ENCODE measurements at regions not wholly inside any gene's neighbourhood (a gene's known extent, or its start where the extent isn't known, plus 50 kb on each side); places are given as distances from the start of the nearest gene placed in this dataset.

DNA sequence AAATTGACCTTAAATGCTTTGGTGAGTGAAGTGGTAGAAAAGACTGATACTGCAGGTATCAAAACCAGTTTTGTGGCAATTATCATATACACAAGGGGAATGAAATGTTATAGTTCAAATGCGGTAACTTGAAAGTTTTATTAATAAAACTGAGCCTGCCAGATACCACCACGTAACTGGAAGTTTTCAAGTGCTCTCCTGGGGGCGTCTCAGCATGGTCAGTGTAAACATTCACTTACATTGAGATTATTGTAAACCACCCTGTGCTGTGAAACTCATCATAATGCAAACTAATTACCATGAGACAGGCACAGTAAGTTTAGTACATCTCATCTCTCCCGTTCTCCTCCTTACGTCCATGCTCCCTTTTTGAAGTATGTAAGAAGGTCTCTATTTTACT is 280.7 kb upstream of the FAR2 start:
- no peak for TF ChIP-seq LEF1 (IDR thresholded peaks at IDR 0.05; ENCODE audit: borderline replicate concordance)
- no peak for TF ChIP-seq FOXM1 (IDR thresholded peaks at IDR 0.05; ENCODE audit: borderline replicate concordance)
- no peak for TF ChIP-seq SP1 (IDR thresholded peaks at IDR 0.05)
- no peak for TF ChIP-seq CTBP1 (IDR thresholded peaks at IDR 0.05; ENCODE audit: borderline replicate concordance)
- TF ChIP-seq TARDBP (IDR thresholded peaks at IDR 0.05) = no peak
- TF ChIP-seq BHLHE40 (IDR thresholded peaks at IDR 0.05; ENCODE audit: borderline replicate concordance) = no peak
- TF ChIP-seq NFRKB (IDR thresholded peaks at IDR 0.05) = no peak
- no peak for TF ChIP-seq SUZ12 (IDR thresholded peaks at IDR 0.05)
- no peak for TF ChIP-seq FOXA1 (IDR thresholded peaks at IDR 0.05)
- TF ChIP-seq FOXK2 (IDR thresholded peaks at IDR 0.05) = no peak
